ENCODE measurements at regions not wholly inside any gene's neighbourhood (a gene's known extent, or its start where the extent isn't known, plus 50 kb on each side); places are given as distances from the start of the nearest gene placed in this dataset.
A peak's percentile ranks its signal among the peaks of the same experiment; 100 is the strongest.

DNA sequence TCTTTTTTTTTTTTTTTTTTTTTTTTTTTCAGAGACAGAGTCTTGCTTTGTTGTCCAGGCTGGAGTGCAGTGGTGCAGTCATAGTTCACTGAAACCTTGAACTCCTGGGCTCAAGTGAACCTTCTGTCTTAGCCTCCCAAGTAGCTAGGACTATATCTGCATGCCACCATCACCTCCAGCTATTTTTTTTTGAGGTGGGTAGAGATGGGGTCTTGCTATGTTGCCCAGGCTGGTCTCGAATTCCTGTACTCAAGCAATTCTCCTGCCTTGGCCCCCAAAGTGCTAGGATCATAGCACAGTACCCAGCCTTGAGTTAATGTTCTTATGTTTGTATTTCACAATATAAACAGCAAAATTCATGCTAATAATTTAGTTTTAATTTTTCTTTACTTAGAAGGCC, 62.9 kb upstream of the IGFBP2 start:
- Histone ChIP-seq H3K4me1 (peaks cover 0 to 28% (median 0%) of the 10 kb centered on the region in 4 donors), H3K27ac (no peak overlapping the region), H3K27me3 (no peaks in the 10 kb centered on the region), H3K36me3 (no peaks in the 10 kb centered on the region), H3K9me3 (peaks cover 0 to 4% (median 0%) of the 10 kb centered on the region in 4 donors), H3K4me3 (no peak overlapping the region)
- TF ChIP-seq POLR2A (IDR thresholded peaks at IDR 0.05): no peak
- WGBS, 2 donors: 87 to 100% methylated on average over 1 of the region's 1 CpG
- no peak for DNase-seq (ENCODE audit: low spot score in 2 of 2)

DNA sequence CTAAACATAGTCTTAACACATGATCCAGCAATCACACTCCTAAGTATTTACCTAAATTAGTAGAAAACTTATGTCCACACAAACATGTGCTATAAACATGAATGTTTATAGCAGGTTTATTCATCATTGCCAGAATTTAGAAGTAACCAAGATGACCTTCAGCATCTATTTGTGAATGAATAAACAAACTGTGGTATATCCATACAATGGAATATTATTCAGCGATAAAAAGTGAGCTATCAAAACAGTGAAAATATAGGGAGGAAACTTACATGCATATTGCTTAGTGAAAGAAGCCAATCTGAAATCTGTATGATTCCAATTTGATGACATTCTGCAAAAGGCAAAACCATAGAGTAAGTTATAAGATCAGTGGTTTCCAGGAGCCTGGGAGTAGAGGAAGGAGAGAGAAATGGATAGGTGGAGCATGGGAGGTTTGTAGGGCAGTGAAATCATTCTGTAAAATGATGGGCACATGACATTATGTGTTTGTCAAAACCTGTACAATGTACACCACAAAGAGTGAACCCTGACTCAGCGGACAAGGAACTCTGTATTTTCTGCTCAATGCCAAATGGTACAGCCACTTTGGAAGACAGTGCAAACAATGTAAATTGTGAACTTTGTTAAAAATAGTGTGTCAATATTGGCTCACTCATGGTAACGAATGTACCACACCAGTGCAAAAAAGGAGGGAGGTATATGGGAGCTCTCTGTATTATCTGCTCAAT, 61.9 kb upstream of the IGFBP2 start:
- peaks cover 0 to 4% (median 0%) of the 10 kb centered on the region in 4 donors for H3K9me3 ChIP-seq
- no peak overlapping the region for H3K4me3 ChIP-seq
- H3K27me3 ChIP-seq: no peaks in the 10 kb centered on the region
- no peaks in the 10 kb centered on the region for H3K36me3 ChIP-seq
- no peak for TF ChIP-seq POLR2A (IDR thresholded peaks at IDR 0.05)
- 92% methylated on average over 3 of the region's 3 CpGs for WGBS, 2 donors
- H3K4me1 ChIP-seq: peaks cover 0 to 28% (median 0%) of the 10 kb centered on the region in 4 donors
- H3K27ac ChIP-seq: no peak overlapping the region
- DNase-seq (ENCODE audit: low spot score in 2 of 2): no peak

DNA sequence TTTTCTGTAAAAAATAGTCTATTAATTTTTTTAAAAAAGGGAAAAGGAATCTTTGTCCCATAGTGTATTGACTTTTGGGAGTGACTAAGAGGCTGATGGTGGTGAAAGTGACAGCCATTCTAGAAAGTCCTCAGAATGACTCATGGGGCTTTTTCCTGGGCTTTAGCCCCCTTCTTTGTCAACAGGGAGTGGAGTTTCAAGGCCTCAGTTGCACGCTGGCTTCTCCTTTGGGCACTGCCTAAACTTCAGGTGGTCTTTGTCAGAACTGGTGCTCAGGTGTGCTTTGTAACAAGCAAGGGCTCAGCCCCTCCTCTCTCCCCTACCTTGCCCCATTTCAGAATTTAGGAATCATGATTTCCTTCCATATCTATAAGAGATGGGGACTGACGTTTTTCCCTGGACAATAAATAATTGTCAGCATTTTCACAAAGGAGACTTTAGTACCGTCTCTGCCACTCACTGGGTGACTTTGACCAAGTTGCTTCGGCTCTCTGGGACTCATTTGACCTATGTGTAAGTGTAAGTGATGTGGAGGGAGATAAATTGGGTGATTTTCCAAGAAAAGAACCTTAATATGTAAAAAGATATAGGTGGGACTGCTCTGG, 61.2 kb upstream of the IGFBP2 start:
- DNase-seq (ENCODE audit: low spot score in 2 of 2): no peak
- H3K9me3 ChIP-seq: peaks cover 0 to 4% (median 0%) of the 10 kb centered on the region in 4 donors

DNA sequence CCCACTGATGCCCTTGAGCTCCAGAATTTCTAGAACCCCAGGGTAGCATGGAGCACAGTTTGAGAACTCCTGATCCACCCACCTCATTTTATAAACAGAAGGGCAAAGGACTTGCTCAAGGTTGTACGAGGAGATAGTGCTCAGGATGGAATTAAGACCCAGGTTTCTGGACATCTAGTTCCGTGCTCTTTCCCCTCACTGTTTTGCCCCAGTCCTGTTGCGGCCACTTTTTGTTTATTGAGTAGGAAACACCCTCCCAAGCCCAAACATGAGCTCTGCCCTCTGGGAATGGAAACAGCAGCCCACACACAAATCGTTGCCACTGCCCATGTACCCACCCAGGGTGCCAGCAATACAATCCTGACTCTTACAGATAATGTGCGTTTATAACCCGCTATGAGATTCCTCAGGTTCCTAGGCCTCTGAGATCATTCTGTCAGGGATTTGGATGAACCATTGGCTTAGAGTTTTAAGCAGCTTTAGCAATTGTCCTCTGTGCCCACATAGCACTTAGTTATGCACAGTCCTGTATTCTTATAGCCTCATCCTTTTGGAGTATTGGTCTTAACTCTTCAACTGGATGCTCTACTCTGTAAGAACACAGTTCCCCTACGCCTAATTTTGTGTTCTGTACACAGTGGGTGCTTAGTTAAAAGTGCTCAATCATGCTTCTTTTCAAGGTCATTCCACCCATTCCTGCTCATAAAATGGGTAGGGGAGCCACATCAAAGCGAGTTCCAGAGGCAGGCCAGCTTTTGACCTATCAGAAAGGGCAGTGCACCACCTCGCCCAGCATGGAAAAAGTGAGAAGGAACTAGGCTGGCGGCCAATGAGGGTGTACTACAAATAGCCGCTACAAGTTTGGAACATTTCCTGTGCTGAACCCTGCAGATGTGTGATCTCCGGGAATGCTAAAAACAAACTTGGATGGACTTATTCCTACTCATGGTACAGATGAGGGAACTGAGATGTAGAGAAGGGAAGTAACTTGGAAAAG, 60.3 kb upstream of the IGFBP2 start:
- H3K36me3 ChIP-seq: no peaks in the 10 kb centered on the region
- H3K4me1 ChIP-seq: peaks cover 0 to 28% (median 0%) of the 10 kb centered on the region in 4 donors
- H3K4me3 ChIP-seq: no peak overlapping the region
- 44 to 49% methylated on average over 12 of the region's 12 CpGs for WGBS, 2 donors
- TF ChIP-seq, protein P1, sequence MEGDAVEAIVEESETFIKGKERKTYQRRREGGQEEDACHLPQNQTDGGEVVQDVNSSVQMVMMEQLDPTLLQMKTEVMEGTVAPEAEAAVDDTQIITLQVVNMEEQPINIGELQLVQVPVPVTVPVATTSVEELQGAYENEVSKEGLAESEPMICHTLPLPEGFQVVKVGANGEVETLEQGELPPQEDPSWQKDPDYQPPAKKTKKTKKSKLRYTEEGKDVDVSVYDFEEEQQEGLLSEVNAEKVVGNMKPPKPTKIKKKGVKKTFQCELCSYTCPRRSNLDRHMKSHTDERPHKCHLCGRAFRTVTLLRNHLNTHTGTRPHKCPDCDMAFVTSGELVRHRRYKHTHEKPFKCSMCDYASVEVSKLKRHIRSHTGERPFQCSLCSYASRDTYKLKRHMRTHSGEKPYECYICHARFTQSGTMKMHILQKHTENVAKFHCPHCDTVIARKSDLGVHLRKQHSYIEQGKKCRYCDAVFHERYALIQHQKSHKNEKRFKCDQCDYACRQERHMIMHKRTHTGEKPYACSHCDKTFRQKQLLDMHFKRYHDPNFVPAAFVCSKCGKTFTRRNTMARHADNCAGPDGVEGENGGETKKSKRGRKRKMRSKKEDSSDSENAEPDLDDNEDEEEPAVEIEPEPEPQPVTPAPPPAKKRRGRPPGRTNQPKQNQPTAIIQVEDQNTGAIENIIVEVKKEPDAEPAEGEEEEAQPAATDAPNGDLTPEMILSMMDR (IDR thresholded peaks at IDR 0.05): no peak
- peak; percentile 58 to 82 for TF ChIP-seq EP300 (IDR thresholded peaks at IDR 0.05)
- H3K27ac ChIP-seq: peak overlapping the region in 2 of 4 donors; percentile 76 to 83
- no peaks in the 10 kb centered on the region for H3K27me3 ChIP-seq
- H3K9me3 ChIP-seq: peaks cover 0 to 4% (median 0%) of the 10 kb centered on the region in 4 donors
- peak; percentile 41 to 60 for DNase-seq (ENCODE audit: low spot score in 2 of 2)

More for the DNA sequence above, 61.2 kb upstream of the IGFBP2 start:
- no peaks in the 10 kb centered on the region for H3K36me3 ChIP-seq
- WGBS, 2 donors: 62 to 63% methylated on average over 4 of the region's 4 CpGs
- H3K4me1 ChIP-seq: peaks cover 0 to 28% (median 0%) of the 10 kb centered on the region in 4 donors
- no peaks in the 10 kb centered on the region for H3K27me3 ChIP-seq
- no peak overlapping the region for H3K4me3 ChIP-seq
- H3K27ac ChIP-seq: peak overlapping the region in 2 of 4 donors; percentile 76 to 83
- TF ChIP-seq EP300 (IDR thresholded peaks at IDR 0.05): no peak

DNA sequence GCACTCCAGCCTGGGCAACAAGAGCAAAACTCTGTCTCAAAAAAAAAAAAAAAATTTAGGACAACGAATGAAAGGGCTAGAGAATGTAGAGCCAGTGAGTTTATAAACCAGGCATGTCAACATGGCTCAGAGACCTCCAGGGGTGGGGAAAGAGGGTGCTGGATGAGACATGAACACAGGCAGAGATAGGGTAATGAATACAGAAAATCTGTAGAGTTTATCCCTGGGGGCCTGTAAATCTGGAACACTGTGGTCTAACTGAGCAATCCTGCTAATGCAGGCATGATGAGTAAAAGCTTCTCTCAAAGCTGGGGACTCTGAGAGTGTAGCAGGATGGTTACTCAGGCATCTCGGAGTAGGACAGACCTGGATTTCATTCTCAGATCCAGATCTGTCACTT, 59.2 kb upstream of the IGFBP2 start:
- no peak for DNase-seq (ENCODE audit: low spot score in 2 of 2)
- no peak overlapping the region for H3K4me3 ChIP-seq
- H3K9me3 ChIP-seq: peaks cover 0 to 4% (median 0%) of the 10 kb centered on the region in 4 donors
- no peaks in the 10 kb centered on the region for H3K27me3 ChIP-seq
- H3K36me3 ChIP-seq: no peaks in the 10 kb centered on the region
- H3K27ac ChIP-seq: no peak overlapping the region
- WGBS, 2 donors: 43 to 72% methylated on average over 2 of the region's 2 CpGs
- no peak for TF ChIP-seq POLR2A (IDR thresholded peaks at IDR 0.05)
- TF ChIP-seq EP300 (IDR thresholded peaks at IDR 0.05): no peak
- TF ChIP-seq, protein P1 (IDR thresholded peaks at IDR 0.05): no peak
- H3K4me1 ChIP-seq: peaks cover 0 to 28% (median 0%) of the 10 kb centered on the region in 4 donors

DNA sequence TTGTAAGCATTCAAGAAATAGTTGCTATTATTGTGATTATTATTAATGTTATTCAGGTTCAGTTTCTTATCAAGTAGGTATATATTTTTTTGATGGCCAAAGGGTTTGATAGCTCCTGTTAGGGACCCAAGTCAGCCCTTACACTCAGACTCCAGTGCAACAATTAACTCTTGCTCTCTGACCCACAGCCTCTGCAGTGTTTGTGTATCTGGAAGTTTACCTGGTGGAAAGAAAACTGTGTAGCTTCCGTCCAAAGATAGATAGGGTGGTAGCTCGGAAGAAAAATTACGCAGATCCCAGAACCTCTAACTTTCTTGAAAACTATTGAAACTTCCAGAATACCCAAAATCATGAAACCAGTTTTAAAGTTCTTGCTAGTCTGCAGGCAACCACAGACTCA, 58.6 kb upstream of the IGFBP2 start:
- 97 to 99% methylated on average over 3 of the region's 3 CpGs for WGBS, 2 donors
- TF ChIP-seq, protein P1 (IDR thresholded peaks at IDR 0.05): no peak
- no peak for TF ChIP-seq POLR2A (IDR thresholded peaks at IDR 0.05)
- no peak for TF ChIP-seq EP300 (IDR thresholded peaks at IDR 0.05)
- Histone ChIP-seq H3K9me3 (peaks cover 0 to 4% (median 0%) of the 10 kb centered on the region in 4 donors), H3K27me3 (no peaks in the 10 kb centered on the region), H3K27ac (no peak overlapping the region), H3K36me3 (no peaks in the 10 kb centered on the region), H3K4me1 (peaks cover 0 to 28% (median 0%) of the 10 kb centered on the region in 4 donors), H3K4me3 (no peak overlapping the region)
- no peak for DNase-seq (ENCODE audit: low spot score in 2 of 2)
